WTC11 (cell line): ENCODE measurements at regions not wholly inside any gene's neighbourhood (a gene's known extent, or its start where the extent isn't known, plus 50 kb on each side); places are given as distances from the start of the nearest gene placed in this dataset.

Experiments used
- ATAC-seq: fragments of 200-7000 bp; cut with Tn5 transposase; 2 replicates; pipeline ENCODE4 v1.10.0; 2021; ENCODE audit warnings: mild to moderate bottlenecking, moderate library complexity
- CTCF ChIA-PET: fragments of 300-600 bp; sonication (Branson Sonifier 250); formaldehyde crosslinking; loops from one replicate; lab custom pipeline; 2021; ENCODE audit warnings: antibody characterized with exemption; lab: Charles Lee
- POLR2A ChIA-PET: fragments of 350-600 bp; sonication (Branson Sonifier 250); formaldehyde crosslinking; loops from one replicate; lab custom pipeline; 2021; ENCODE audit warnings: antibody characterized with exemption; lab: Charles Lee
- DNase-seq: peaks from one replicate; pipeline ENCODE4 v3.0.0; 2021; ENCODE audit warnings: low spot score
- H3K27ac Mint-ChIP-seq: 2 replicates; pipeline ENCODE4 v1.8.0; 2021; ENCODE audit warnings: mixed read lengths
- H3K27me3 Mint-ChIP-seq: 2 replicates; pipeline ENCODE4 v1.8.0; 2021; ENCODE audit warnings: low read depth, mild to moderate bottlenecking, moderate library complexity, mixed read lengths
- H3K36me3 Mint-ChIP-seq: 2 replicates; pipeline ENCODE4 v1.8.0; 2021; ENCODE audit warnings: mixed read lengths
- H3K4me1 Mint-ChIP-seq: 2 replicates; pipeline ENCODE4 v1.8.0; 2022; ENCODE audit warnings: mixed read lengths
- H3K4me3 Mint-ChIP-seq: 2 replicates; pipeline ENCODE4 v1.8.0; 2021; ENCODE audit warnings: mild to moderate bottlenecking, moderate library complexity, mixed read lengths
- H3K9me3 Mint-ChIP-seq: 2 replicates; pipeline ENCODE4 v1.8.0; 2021; ENCODE audit warnings: mixed read lengths
- CREB1 ChIP-seq: sonication (generic); formaldehyde crosslinking; IDR thresholded peaks from 2 replicates; pipeline ENCODE4 v1.8.0; 2023; ENCODE audit warnings: mild to moderate bottlenecking, missing genetic modification reagents
- FOXJ3 ChIP-seq: sonication (generic); formaldehyde crosslinking; IDR thresholded peaks from 2 replicates; pipeline ENCODE4 v1.9.0; 2021; ENCODE audit warnings: missing genetic modification reagents, mild to moderate bottlenecking, borderline replicate concordance
- FOXK1 ChIP-seq: sonication (generic); formaldehyde crosslinking; IDR thresholded peaks from 2 replicates; pipeline ENCODE4 v1.8.0; 2022; ENCODE audit warnings: mild to moderate bottlenecking, moderate library complexity, missing genetic modification reagents
- FOXP1 ChIP-seq: sonication (generic); formaldehyde crosslinking; IDR thresholded peaks from 2 replicates; pipeline ENCODE4 v1.8.0; 2022; ENCODE audit warnings: missing genetic modification reagents, mild to moderate bottlenecking, moderate library complexity, borderline replicate concordance
- GABPB1 ChIP-seq: sonication (generic); formaldehyde crosslinking; IDR thresholded peaks from 2 replicates; pipeline ENCODE4 v1.8.1; 2023; ENCODE audit warnings: mild to moderate bottlenecking, missing genetic modification reagents
- HMGA2 ChIP-seq: fragments of 250-450 bp; sonication (Bioruptor Pico); IDR thresholded peaks from 2 replicates; pipeline ENCODE4 v1.4.0; 2021; ENCODE audit warnings: mild to moderate bottlenecking, moderate library complexity
- IRF2 ChIP-seq: sonication (generic); formaldehyde crosslinking; IDR thresholded peaks from 2 replicates; pipeline ENCODE4 v1.8.0; 2022; ENCODE audit warnings: low read depth, missing genetic modification reagents, borderline replicate concordance
- JAZF1 ChIP-seq: fragments of 250-450 bp; sonication (Bioruptor Pico); IDR thresholded peaks from 2 replicates; pipeline ENCODE4 v1.9.0; 2021; ENCODE audit warnings: moderate library complexity, mild to moderate bottlenecking, inconsistent platforms
- JUN ChIP-seq: sonication (generic); formaldehyde crosslinking; IDR thresholded peaks from 2 replicates; pipeline ENCODE4 v1.8.0; 2023; ENCODE audit warnings: mild to moderate bottlenecking, missing genetic modification reagents
- MXD4 ChIP-seq: fragments of 250-450 bp; sonication (Bioruptor Pico); IDR thresholded peaks from 2 replicates; pipeline ENCODE4 v1.8.0; 2021; ENCODE audit warnings: mild to moderate bottlenecking, moderate library complexity, borderline replicate concordance
- NFYB ChIP-seq: sonication (generic); formaldehyde crosslinking; conservative IDR thresholded peaks from 2 replicates; pipeline ENCODE4 v1.8.0; 2022; ENCODE audit warnings: low read depth, missing genetic modification reagents
- RELA ChIP-seq: sonication (generic); formaldehyde crosslinking; IDR thresholded peaks from 2 replicates; pipeline ENCODE4 v1.8.1; 2022; ENCODE audit warnings: missing genetic modification reagents, mild to moderate bottlenecking, borderline replicate concordance
- SP1 ChIP-seq: sonication (generic); formaldehyde crosslinking; conservative IDR thresholded peaks from 2 replicates; pipeline ENCODE4 v1.8.1; 2022; ENCODE audit warnings: missing genetic modification reagents
- TF ChIP-seq, protein P1 (sequence below): sonication (generic); formaldehyde crosslinking; conservative IDR thresholded peaks from 2 replicates; pipeline ENCODE4 v1.8.1; 2023; ENCODE audit warnings: mild to moderate bottlenecking, low read depth, missing genetic modification reagents, moderate library complexity
- TF ChIP-seq, protein P2 (sequence below): fragments of 250-450 bp; sonication (Bioruptor Pico); IDR thresholded peaks from 2 replicates; pipeline ENCODE4 v1.8.0; 2021; ENCODE audit warnings: mild to moderate bottlenecking
- TF ChIP-seq, protein P3 (sequence below): sonication (generic); formaldehyde crosslinking; IDR thresholded peaks from 2 replicates; pipeline ENCODE4 v1.8.0; 2022; ENCODE audit warnings: mild to moderate bottlenecking, missing genetic modification reagents
- TF ChIP-seq, protein P4 (sequence below): sonication (generic); formaldehyde crosslinking; IDR thresholded peaks from 2 replicates; pipeline ENCODE4 v1.8.1; 2022; ENCODE audit warnings: missing genetic modification reagents, borderline replicate concordance
- TF ChIP-seq, protein P5 (sequence below): sonication (generic); formaldehyde crosslinking; IDR thresholded peaks from 2 replicates; pipeline ENCODE4 v1.8.1; 2023; ENCODE audit warnings: mild to moderate bottlenecking, missing genetic modification reagents, borderline replicate concordance

DNA sequence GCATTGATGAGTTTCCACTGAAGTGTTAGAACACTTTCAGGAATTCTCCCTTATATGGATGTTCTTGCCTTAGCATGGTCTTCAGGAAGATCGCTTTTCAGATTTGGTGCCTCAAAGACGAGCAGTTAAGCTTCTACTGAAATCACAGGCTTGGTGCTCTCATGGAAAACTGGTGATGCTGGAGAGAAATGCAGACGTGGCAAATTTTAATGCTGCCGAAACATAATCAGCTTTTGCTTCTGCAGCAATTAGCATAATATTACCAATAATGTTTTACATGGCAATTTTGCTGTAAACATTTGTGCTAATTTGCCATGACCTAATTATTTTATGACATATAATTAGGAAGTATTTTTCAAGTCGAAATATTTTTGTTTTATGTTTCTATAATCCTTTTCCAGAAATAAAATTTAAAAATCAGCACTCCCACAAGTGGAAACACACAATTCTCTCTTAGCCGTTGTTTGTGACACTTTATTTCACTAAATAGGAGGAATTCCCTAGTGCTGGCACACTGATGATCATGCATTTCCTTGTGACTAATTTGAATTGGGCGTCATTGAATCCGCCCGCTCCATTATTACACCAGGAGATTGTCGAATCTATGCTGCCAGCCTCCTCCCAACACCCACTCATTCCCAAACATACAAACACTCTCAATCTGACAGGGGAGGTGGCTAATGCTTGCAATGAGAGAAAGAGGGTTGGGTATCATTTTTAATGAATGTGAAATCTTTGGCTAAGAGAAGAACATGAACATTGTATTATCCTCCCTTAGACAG lies 506.8 kb upstream of the PPP2R3A start:
- H3K36me3 Mint-ChIP-seq = peaks cover 6% of the 10 kb centered on the region; the same call in 1 of the 2 replicates
- peaks cover 7% of the 10 kb centered on the region; the same call in 1 of the 2 replicates for H3K27me3 Mint-ChIP-seq
- CTCF ChIA-PET = no interaction called here
- H3K4me1 Mint-ChIP-seq = peaks cover 13% of the 10 kb centered on the region
- TF ChIP-seq, protein P1, sequence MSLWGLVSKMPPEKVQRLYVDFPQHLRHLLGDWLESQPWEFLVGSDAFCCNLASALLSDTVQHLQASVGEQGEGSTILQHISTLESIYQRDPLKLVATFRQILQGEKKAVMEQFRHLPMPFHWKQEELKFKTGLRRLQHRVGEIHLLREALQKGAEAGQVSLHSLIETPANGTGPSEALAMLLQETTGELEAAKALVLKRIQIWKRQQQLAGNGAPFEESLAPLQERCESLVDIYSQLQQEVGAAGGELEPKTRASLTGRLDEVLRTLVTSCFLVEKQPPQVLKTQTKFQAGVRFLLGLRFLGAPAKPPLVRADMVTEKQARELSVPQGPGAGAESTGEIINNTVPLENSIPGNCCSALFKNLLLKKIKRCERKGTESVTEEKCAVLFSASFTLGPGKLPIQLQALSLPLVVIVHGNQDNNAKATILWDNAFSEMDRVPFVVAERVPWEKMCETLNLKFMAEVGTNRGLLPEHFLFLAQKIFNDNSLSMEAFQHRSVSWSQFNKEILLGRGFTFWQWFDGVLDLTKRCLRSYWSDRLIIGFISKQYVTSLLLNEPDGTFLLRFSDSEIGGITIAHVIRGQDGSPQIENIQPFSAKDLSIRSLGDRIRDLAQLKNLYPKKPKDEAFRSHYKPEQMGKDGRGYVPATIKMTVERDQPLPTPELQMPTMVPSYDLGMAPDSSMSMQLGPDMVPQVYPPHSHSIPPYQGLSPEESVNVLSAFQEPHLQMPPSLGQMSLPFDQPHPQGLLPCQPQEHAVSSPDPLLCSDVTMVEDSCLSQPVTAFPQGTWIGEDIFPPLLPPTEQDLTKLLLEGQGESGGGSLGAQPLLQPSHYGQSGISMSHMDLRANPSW = no peak
- TF ChIP-seq CREB1 (CRISPR knock-in tag) (no peak), MXD4 (no peak), JAZF1 (CRISPR knock-in tag) (no peak), JUN (CRISPR knock-in tag) (no peak), FOXP1 (CRISPR knock-in tag) (no peak), IRF2 (CRISPR knock-in tag) (no peak), FOXK1 (CRISPR knock-in tag) (no peak), RELA (CRISPR knock-in tag) (no peak), SP1 (CRISPR knock-in tag) (no peak), GABPB1 (CRISPR knock-in tag) (no peak), HMGA2 (CRISPR knock-in tag) (no peak), NFYB (CRISPR knock-in tag) (no peak), FOXJ3 (no peak)
- TF ChIP-seq, protein P2, sequence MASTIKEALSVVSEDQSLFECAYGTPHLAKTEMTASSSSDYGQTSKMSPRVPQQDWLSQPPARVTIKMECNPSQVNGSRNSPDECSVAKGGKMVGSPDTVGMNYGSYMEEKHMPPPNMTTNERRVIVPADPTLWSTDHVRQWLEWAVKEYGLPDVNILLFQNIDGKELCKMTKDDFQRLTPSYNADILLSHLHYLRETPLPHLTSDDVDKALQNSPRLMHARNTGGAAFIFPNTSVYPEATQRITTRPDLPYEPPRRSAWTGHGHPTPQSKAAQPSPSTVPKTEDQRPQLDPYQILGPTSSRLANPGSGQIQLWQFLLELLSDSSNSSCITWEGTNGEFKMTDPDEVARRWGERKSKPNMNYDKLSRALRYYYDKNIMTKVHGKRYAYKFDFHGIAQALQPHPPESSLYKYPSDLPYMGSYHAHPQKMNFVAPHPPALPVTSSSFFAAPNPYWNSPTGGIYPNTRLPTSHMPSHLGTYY (CRISPR knock-in tag) = no peak
- TF ChIP-seq, protein P3, sequence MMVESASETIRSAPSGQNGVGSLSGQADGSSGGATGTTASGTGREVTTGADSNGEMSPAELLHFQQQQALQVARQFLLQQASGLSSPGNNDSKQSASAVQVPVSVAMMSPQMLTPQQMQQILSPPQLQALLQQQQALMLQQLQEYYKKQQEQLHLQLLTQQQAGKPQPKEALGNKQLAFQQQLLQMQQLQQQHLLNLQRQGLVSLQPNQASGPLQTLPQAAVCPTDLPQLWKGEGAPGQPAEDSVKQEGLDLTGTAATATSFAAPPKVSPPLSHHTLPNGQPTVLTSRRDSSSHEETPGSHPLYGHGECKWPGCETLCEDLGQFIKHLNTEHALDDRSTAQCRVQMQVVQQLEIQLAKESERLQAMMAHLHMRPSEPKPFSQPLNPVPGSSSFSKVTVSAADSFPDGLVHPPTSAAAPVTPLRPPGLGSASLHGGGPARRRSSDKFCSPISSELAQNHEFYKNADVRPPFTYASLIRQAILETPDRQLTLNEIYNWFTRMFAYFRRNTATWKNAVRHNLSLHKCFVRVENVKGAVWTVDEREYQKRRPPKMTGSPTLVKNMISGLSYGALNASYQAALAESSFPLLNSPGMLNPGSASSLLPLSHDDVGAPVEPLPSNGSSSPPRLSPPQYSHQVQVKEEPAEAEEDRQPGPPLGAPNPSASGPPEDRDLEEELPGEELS (CRISPR knock-in tag) = no peak
- TF ChIP-seq, protein P4, sequence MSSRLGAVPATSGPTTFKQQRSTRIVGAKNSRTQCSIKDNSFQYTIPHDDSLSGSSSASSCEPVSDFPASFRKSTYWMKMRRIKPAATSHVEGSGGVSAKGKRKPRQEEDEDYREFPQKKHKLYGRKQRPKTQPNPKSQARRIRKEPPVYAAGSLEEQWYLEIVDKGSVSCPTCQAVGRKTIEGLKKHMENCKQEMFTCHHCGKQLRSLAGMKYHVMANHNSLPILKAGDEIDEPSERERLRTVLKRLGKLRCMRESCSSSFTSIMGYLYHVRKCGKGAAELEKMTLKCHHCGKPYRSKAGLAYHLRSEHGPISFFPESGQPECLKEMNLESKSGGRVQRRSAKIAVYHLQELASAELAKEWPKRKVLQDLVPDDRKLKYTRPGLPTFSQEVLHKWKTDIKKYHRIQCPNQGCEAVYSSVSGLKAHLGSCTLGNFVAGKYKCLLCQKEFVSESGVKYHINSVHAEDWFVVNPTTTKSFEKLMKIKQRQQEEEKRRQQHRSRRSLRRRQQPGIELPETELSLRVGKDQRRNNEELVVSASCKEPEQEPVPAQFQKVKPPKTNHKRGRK (CRISPR knock-in tag) = no peak
- H3K9me3 Mint-ChIP-seq = peaks cover 8% of the 10 kb centered on the region
- no peak overlapping the region for H3K27ac Mint-ChIP-seq
- DNase-seq (no peak), ATAC-seq (no peak)
- POLR2A ChIA-PET = no interaction called here
- H3K4me3 Mint-ChIP-seq = no peak overlapping the region

DNA sequence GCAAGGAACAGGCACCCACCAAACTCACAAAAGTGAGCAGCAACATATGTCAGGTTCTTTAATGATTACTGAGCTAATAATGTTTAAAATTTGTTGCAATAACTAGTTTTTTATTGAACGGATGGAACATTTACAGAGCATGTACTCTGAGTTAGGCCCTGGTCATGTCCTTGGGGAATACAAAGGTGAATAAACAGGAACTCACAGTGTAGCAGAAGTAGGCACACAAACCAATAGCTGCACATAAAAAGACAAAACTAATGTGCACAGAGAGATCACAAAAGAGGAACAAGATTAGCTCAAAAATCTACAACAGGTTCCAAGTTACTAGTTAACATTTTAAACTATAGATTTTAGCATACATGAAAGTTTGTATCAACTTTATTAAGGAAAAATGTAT lies 505.3 kb upstream of the PPP2R3A start:
- peaks cover under 1% of the 10 kb centered on the region; the same call in 1 of the 2 replicates for H3K36me3 Mint-ChIP-seq
- H3K9me3 Mint-ChIP-seq = peaks cover 2% of the 10 kb centered on the region
- no peak for DNase-seq
- ChIA-PET CTCF (no interaction called here), POLR2A (no interaction called here)
- TF ChIP-seq, protein P5, sequence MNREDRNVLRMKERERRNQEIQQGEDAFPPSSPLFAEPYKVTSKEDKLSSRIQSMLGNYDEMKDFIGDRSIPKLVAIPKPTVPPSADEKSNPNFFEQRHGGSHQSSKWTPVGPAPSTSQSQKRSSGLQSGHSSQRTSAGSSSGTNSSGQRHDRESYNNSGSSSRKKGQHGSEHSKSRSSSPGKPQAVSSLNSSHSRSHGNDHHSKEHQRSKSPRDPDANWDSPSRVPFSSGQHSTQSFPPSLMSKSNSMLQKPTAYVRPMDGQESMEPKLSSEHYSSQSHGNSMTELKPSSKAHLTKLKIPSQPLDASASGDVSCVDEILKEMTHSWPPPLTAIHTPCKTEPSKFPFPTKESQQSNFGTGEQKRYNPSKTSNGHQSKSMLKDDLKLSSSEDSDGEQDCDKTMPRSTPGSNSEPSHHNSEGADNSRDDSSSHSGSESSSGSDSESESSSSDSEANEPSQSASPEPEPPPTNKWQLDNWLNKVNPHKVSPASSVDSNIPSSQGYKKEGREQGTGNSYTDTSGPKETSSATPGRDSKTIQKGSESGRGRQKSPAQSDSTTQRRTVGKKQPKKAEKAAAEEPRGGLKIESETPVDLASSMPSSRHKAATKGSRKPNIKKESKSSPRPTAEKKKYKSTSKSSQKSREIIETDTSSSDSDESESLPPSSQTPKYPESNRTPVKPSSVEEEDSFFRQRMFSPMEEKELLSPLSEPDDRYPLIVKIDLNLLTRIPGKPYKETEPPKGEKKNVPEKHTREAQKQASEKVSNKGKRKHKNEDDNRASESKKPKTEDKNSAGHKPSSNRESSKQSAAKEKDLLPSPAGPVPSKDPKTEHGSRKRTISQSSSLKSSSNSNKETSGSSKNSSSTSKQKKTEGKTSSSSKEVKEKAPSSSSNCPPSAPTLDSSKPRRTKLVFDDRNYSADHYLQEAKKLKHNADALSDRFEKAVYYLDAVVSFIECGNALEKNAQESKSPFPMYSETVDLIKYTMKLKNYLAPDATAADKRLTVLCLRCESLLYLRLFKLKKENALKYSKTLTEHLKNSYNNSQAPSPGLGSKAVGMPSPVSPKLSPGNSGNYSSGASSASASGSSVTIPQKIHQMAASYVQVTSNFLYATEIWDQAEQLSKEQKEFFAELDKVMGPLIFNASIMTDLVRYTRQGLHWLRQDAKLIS = no peak
- no peak for TF ChIP-seq IRF2 (CRISPR knock-in tag)
- no peak overlapping the region for H3K4me3 Mint-ChIP-seq
- peaks cover 4% of the 10 kb centered on the region; the same call in 1 of the 2 replicates for H3K27me3 Mint-ChIP-seq
- no peak overlapping the region for H3K27ac Mint-ChIP-seq
- H3K4me1 Mint-ChIP-seq = peaks cover 13% of the 10 kb centered on the region
- ATAC-seq = no peak
